GM19452 (cell line): ENCODE measurements at regions not wholly inside any gene's neighbourhood (a gene's known extent, or its start where the extent isn't known, plus 50 kb on each side); places are given as distances from the start of the nearest gene placed in this dataset.
A peak's percentile ranks its signal among the peaks of the same experiment; 100 is the strongest.
"Not testable (repeated sequence)": the region's sequence is repeated elsewhere in the genome, so short reads cannot be mapped to it uniquely, and the experiment has no call there.

ENCODE experiments used
- ATAC-seq: cut with Tn5 transposase; IDR thresholded peaks from one replicate; pipeline ENCODE4 v1.9.1; 2021; ENCODE audit not compliant: unreplicated experiment

GRCh38 chr20:48492015-48492714 is 335.6 kb downstream of the PREX1 start:
- no peak for ATAC-seq

DNA sequence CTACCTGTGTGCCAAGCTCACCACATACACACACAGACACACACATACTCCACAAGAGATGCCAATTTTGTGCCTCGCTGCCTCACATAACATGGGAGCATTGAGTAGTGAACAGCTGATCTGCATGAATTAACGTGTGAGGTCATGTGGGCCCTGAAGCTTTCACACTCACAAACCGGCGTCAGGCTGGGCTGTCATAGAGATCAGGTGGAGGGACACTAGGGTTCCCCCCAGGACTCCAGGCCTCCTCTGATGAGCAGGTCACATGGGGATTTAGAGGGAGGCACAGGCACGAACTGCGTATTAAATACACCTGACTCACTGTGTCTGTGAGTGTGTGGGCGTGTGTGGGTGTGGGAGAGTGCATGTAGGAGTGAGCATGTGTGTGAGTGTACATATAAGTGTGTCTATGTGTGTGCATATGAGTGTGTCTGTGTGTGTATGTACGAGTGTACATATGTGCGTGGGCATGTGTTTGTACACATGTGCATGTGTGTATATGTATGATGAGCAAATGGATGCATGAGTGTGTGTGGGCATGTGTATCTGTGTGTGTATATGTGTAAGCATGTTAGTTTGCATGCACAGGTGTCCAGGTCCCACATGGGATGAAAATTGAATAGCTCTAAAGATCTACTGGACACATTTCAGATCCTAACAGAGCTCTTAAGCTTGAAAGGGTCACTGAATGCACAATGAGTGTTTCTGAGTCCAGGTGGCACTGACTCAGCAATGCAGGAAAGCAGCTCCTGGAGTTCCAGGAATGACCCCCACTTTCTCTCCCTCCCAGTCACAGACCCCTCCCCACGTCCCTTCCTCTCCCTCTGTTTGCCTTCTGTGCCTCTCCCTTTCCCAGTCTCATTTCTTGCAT is 336.6 kb downstream of the PREX1 start:
- ATAC-seq = no peak

DNA sequence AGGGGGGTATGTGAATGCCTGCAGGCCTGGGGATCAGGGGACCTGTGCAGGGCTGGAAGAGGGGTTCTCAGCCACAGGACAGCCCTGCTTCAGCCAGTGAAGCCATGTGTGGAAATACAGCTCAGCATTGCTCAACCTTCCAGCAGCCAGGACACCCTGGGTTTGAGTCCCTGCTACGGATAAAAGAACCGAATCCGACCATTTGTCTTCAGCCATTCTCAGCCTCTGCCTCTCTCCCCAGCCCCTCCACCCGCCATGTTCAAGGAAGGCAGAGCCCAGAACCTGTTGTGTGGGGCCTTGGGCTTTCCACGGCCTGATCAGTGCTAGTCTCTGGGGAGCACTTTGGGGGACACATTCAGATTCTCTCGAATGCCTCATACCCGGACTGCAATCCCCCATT is 337.5 kb downstream of the PREX1 start:
- ATAC-seq = not testable (repeated sequence)

- ATAC-seq = no peak
Measured at GRCh38 chr20:48489656-48490055, 338.1 kb downstream of the PREX1 start.

- peak; percentile 46 for ATAC-seq
Measured at GRCh38 chr20:48489046-48489463, 338.7 kb downstream of the PREX1 start.

- ATAC-seq = peak; percentile 59
Measured at GRCh38 chr20:48488334-48489034, 339.3 kb downstream of the PREX1 start.

- ATAC-seq = no peak
Measured at GRCh38 chr20:48486065-48486464, 341.7 kb downstream of the PREX1 start.

DNA sequence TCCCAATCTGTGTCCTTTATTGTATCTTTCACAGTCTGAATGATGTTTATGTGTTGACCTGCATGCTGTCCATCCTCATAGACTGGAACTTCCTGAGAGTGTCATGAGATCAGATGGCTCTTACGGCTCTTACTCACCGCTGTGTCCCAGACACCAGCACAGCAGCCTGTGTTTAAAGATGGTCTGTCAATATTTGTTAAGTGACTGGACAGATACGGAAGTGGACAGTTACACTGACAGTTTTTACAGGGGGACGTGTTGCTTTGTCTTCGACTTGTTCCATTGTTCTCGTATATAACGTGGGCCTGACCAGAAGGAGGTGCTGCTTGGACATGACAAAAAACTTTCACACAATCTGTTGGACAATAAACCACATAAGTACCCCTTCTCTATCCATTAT is 342.6 kb downstream of the PREX1 start:
- ATAC-seq = not testable (repeated sequence)

DNA sequence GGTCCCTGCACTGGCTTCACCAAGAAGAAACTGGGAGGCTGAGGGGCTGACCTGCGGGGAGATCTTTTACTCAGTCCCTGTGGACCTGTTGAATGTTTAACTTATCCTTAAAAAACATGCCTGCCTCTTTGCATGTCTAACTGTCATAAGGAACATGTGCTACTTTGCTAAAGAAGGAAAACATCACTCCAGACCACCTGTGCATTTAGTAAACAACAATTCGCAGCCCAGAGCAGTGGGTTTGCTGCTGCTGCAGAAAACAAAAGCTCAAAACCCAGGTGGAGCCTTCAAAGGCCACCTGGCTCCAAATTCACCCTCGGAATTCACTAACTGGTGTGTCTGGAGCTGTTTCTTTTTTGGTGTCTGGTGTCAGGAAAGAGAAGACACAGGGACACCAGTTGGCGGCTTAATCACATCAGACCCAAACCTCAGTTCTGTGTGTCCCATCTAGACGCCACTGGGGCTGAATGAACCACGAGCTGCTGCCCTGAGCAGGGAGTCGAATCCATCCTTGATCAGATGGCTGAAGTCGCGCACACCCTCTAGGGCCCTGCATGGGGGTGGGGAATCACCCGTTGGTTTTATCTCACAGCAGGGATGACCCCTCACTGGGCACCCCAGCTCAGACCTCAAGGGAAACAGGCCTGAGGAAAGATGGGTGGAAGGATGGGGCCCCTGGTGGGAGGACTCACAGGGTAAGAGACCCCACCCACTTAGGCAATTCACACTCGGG is 344.3 kb downstream of the PREX1 start:
- no peak for ATAC-seq

DNA sequence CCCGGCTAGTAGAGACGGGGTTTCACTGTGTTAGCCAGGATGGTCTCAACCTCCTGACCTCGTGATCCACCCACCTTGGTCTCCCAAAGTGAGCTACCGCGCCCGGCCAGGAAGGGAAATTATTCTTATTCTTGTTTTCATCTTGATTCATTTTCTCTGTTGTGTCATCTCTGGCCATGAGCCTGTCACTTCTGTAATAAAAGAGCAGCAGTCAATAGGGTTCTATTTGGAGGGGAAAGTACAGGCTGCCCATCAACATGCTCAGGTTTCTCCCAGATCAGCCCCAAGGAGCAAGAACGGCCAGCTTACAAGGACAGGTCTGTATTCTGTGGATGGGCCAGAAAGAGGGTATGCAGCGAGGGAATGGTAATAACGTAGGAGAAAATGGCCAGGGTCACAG is 345.0 kb downstream of the PREX1 start:
- no peak for ATAC-seq

GRCh38 chr20:48480216-48480772 is 347.5 kb downstream of the PREX1 start:
- ATAC-seq = no peak

- no peak for ATAC-seq
Measured at GRCh38 chr20:48478806-48479585, 348.8 kb downstream of the PREX1 start.

GRCh38 chr20:48478370-48478769 is 349.4 kb downstream of the PREX1 start:
- no peak for ATAC-seq

DNA sequence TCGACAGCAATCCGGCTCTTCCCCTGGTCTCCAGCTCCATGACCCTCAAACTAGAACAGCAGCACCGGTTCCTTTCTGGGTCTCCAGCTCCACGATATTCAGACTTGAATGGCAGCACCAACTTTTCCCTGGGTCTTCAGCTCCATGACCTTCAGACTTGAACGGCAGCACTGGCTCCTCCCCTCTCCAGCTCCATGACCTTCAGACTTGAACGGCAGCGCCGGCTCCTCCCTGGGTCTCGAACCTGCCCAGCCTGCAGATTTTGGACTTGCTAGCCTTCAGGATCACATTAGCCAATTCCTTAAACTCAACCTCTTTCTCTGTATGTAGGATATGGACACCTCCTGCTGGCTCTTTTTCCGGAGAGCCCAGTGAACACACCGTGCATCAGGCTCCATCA is 350.9 kb downstream of the PREX1 start:
- no peak for ATAC-seq

- no peak for ATAC-seq
Measured at GRCh38 chr20:48474022-48474421, 353.8 kb downstream of the PREX1 start.

DNA sequence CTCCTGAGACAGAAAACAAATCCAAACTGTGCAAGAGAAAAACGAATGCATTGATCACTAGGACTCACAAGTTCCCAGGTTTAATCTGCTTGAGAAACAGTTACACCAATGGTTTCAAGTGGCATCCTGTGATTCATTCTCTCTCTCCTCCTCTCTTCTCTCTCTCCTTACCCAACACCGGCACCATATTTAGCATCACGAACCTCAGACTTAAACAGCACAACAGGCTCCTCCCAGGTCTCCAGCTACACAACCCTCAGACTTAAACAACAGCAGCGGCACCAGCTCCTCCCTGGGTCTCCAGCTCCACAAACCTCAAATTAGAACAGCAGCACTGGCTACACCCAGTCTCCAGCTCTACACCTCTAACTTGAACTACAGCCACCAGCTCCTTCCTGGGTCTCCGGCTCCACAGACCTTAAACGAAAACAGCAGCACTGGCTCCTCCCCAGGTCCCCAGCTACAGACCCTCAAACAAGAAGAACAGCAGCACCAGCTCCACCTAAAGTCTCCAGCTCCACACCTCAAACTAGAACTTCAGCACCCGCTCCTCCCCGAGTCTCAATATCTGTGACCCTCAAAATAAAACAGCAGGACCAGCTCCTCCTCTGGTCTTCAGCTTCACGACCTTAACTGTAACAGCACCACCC is 355.9 kb downstream of the PREX1 start:
- ATAC-seq = no peak

DNA sequence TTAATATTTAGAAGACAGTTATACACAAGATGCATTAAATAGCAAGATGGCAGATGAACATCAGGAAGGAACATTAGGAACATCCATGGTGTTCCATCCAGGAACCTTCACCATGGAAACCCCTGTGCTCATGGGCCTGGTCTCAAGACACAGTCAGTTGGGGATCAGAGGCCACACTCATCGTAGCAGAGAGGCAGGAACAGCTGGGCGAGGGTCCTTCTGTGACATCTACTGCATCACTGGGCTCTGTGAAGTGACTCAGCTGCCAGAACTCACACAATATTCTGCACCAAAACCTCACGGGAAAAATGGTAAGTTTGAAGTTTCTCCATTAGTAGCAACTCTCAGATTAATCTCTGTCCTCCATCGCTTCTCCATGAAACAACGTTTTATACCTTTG is 356.6 kb downstream of the PREX1 start:
- ATAC-seq = no peak

DNA sequence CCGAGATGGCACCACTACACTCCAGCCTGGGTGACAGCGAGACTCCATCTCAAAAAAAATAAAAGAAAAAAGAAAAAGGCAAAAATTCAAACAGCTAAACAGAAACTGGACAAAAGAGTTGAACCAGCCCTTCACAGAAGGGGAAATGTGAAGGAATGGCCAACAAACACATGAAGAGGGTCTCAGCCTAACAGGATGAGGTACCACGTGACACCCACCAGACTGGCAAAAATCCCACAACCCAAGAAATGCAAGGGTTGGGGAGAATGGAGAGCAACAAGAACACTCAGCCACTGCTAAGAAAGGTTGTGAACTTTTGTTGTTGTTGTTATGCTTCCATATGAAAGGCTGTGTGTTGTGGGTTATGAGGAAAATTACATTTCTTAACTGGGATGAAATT is 357.7 kb downstream of the PREX1 start:
- ATAC-seq = no peak

GRCh38 chr20:48469026-48469425 is 358.8 kb downstream of the PREX1 start:
- no peak for ATAC-seq
